ENCODE measurements at regions not wholly inside any gene's neighbourhood (a gene's known extent, or its start where the extent isn't known, plus 50 kb on each side); places are given as distances from the start of the nearest gene placed in this dataset.

GRCh38 chr4:189021831-189022230, 882.6 kb downstream of the TRIML1 start:
- no peak for DNase-seq (ENCODE audit: low read depth)

GRCh38 chr4:189022440-189023035, 883.3 kb downstream of the TRIML1 start:
- no peak for DNase-seq (ENCODE audit: low read depth)

GRCh38 chr4:189029976-189030504, 890.8 kb downstream of the TRIML1 start:
- no peak for DNase-seq (ENCODE audit: low read depth)

- no peak for DNase-seq (ENCODE audit: low read depth)
Observed at GRCh38 chr4:189032606-189033338, 893.5 kb downstream of the TRIML1 start.

- DNase-seq (ENCODE audit: low read depth): no peak
Observed at GRCh38 chr4:189033801-189034347, 894.6 kb downstream of the TRIML1 start.

- DNase-seq (ENCODE audit: low read depth): no peak
Observed at GRCh38 chr4:189035091-189035490, 895.9 kb downstream of the TRIML1 start.

- DNase-seq (ENCODE audit: low read depth): no peak
Observed at GRCh38 chr4:189035654-189036053, 896.4 kb downstream of the TRIML1 start.

GRCh38 chr4:189036906-189037305, 897.7 kb downstream of the TRIML1 start:
- no peak for DNase-seq (ENCODE audit: low read depth)

- no peak for DNase-seq (ENCODE audit: low read depth)
Observed at GRCh38 chr4:189046642-189047041, 894.0 kb upstream of the FRG1 start.

- DNase-seq (ENCODE audit: low read depth): no peak
Observed at GRCh38 chr4:189048119-189048518, 892.6 kb upstream of the FRG1 start.

GRCh38 chr4:189049682-189050081, 891.0 kb upstream of the FRG1 start:
- no peak for DNase-seq (ENCODE audit: low read depth)

- DNase-seq (ENCODE audit: low read depth): no peak
Observed at GRCh38 chr4:189050643-189051042, 890.0 kb upstream of the FRG1 start.

GRCh38 chr4:189053621-189054020, 887.1 kb upstream of the FRG1 start:
- no peak for DNase-seq (ENCODE audit: low read depth)

- no peak for DNase-seq (ENCODE audit: low read depth)
Observed at GRCh38 chr4:189060104-189060503, 880.6 kb upstream of the FRG1 start.

GRCh38 chr4:189062047-189062820, 878.4 kb upstream of the FRG1 start:
- no peak for DNase-seq (ENCODE audit: low read depth)

- DNase-seq (ENCODE audit: low read depth): no peak
Observed at GRCh38 chr4:189069772-189070171, 870.9 kb upstream of the FRG1 start.

GRCh38 chr4:189071241-189071640, 869.4 kb upstream of the FRG1 start:
- no peak for DNase-seq (ENCODE audit: low read depth)

GRCh38 chr4:189073739-189074138, 866.9 kb upstream of the FRG1 start:
- DNase-seq (ENCODE audit: low read depth): no peak

- DNase-seq (ENCODE audit: low read depth): no peak
Observed at GRCh38 chr4:189081826-189082225, 858.8 kb upstream of the FRG1 start.

GRCh38 chr4:189083769-189084168, 856.9 kb upstream of the FRG1 start:
- DNase-seq (ENCODE audit: low read depth): no peak

- no peak for DNase-seq (ENCODE audit: low read depth)
Observed at GRCh38 chr4:189084671-189085070, 856.0 kb upstream of the FRG1 start.

- no peak for DNase-seq (ENCODE audit: low read depth)
Observed at GRCh38 chr4:189087971-189088370, 852.7 kb upstream of the FRG1 start.
